RPMI8226 (cell line): ENCODE measurements at regions not wholly inside any gene's neighbourhood (a gene's known extent, or its start where the extent isn't known, plus 50 kb on each side); places are given as distances from the start of the nearest gene placed in this dataset.
A peak's percentile ranks its signal among the peaks of the same experiment; 100 is the strongest.
"Not testable (repeated sequence)": the region's sequence is repeated elsewhere in the genome, so short reads cannot be mapped to it uniquely, and the experiment has no call there.

Source experiments
- DNase-seq: peaks from one replicate; pipeline ENCODE4 v3.0.0-alpha.2; 2015

DNA sequence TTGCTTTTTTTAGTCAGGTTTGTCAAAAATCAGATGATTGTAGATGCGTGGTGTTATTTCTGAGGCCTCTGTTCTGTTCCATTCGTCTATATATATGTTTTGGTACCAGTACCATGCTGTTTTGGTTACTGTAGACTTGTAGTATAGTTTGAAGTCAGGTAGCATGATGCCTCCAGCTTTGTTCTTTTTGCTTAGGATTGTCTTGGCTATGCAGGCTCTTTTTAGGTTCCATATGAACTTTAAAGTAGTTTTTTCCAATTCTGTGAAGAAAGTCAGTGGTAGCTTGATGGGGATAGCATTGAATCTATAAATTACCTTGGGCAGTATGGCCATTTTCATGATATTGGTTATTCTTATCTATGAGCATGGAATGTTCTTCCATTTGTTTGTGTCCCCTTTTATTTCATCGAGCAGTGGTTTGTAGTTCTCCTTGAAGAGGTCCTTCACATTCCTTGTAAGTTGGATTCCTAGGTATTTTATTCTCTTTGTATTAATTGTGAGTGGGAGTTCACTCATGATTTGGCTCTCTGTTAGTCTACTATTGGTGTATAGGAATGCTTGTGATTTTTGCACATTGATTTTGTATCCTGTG, 70.1 kb upstream of the TOP3B start:
- DNase-seq = not testable (repeated sequence)

DNA sequence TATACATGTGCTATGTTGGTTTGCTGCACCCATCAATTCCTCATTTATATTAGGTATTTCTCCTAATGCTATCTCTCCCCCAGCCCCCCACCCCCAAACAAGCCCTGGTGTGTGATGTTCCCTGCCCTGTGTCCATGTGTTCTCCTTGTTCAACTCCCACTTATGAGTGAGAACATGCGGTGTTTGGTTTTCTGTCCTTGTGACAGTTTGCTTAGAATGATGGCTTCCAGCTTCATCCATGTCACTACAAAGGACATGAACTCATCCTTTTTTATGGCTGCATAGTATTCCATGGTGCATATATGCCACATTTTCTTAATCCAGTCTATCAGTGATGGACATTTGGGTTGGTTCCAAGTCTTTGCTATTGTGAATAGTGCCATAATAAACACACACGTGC, 68.4 kb upstream of the TOP3B start:
- DNase-seq = not testable (repeated sequence)

DNA sequence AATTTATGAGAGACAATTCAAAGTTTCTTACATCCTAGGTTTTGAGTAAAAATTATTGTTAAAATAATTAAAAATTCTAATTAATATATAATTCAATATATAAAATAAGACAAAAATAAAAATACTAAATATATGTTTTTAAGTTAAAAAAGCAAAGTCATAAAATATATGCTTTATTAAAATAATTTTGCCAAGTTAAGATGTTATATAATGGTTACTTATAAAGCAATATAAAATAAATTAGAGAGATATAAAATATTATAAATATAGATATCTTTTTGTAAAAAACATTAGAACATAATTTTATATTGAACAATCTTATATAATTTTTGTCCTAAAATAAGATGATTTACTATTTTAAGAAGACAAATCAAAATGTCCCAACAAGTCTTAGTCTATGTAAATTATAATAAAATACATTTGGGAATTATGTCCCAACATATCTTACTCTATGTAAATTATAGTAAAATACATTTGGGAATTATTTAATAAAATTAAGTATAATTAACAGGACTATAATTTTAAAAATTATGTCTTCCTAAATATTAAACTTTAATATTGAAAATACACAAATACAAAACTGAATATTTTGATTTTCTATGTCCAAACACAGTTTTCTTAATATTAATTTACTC, 67.7 kb upstream of the TOP3B start:
- no peak for DNase-seq

DNA sequence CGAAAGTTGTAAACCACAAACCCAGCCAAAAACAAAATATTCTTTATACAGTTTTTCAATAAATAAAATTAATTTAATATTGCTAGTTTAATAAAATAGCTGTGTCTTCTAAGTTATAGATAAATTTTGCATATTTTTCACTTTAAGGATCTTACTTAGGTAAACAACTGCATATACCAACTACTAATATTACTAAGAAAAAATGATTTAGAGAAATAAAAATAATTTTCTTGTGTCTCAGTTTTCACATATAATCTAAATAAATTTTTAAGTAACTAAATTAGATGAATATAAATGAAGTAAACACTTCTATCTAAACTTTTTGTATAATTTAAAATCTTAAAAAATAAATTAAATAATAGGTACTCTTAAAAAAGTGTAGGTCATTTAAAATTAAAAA, 67.1 kb upstream of the TOP3B start:
- no peak for DNase-seq

DNA sequence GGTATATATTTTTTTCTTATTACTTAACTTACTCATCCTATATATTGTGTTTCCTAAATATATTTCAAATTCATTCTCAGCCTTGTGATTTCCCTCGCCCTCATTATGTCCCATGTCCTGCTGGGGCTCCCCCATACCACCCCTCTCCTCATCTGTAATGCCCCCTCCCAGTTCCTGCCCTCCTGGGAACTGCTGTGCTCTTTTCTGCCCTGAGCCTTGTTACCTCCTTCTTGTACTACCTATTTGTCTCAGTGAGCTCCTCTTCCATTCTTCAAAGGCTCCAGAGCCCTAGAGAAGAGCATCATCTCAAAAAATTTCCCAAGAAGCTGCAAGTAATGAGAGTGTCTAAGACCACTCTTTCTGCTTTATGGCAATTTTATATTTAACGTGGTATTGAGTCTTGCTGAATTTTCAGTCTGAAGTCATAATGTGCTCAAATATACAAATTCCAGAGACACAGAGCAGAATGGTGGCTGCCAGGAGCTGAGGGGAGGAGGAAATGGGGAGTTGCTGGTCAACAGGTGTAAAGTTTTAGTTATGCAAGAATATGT, 66.5 kb upstream of the TOP3B start:
- no peak for DNase-seq

DNA sequence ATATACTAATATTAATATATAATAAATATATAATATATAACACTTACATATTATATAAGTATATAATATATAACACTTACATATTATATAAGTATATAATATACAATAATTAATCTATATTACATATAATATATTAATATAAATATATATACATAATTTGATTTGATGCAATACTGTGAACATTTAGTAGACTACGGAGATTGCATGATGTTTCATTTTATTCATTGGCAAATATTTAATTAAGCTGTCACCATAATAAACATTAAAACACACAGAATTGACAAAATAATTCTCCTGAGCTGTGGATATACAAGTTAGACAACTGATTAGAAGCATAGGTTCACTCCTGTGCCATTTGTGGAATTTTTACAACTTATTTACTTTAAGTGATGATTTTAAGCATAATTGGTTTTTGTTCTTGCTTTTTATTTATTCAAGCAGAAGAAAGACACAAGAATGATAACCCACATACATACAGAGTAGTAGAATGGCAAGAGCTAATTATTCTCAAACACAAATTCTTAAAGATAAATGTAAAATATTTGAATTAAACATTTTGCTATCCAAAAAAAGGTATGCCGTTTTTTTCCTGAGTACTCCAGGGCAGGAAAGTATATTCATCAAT, 65.8 kb upstream of the TOP3B start:
- no peak for DNase-seq

DNA sequence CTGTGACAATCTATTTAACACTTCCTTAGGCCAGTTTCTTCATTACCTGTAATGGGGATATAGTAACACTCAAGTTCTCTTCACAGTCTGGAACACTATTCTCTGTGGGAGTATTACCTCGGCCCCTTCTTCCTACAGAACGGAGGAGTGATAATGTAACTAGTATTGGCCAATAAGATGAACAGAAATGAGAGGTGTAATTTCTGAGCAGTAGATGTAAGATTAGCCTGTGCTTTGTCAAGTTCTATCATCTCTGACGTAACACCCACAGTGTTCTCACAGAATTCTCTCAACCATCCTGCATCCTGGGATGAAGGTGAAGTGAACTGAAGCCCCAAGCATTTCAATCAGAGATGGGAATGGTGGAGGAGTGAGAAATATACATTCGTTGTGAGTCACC, 65.2 kb upstream of the TOP3B start:
- no peak for DNase-seq

DNA sequence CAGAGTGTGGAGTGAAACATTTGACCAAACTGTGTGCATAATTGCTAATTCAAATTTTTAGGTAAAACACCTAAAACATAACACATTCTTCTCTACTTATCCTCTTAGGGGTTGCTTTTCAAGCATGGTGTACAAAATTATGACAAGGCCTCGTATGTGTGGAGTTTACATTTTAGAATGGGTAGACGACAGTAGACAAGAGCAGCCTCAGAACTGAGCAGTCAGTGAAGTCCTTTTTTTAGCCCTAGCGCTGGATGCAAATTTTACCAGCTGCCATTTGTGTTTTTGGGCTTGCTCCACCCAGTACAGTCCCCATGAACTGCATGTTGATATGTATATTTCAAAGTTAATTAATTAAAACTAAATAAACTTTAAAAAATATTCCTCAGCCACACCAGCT, 64.7 kb upstream of the TOP3B start:
- no peak for DNase-seq

DNA sequence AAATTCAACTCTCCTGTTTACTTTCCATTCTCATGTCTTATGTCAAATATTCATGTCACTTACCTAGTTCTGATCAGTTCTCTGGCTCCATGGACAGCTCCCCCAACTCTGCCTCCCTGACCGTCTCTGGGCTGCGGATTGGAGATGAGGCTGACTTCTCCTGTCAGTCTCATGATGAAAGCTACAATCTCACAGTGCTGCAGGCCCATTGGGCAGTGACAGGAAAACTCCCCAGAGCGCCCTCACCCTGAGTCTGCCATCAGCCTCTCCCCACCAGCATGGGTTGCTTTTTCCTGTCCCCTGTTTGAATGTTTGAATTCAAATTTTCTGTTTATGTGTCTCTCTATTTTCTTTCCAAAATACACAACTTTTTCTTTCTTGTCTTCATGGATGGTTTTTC, 63.8 kb upstream of the TOP3B start:
- no peak for DNase-seq

DNA sequence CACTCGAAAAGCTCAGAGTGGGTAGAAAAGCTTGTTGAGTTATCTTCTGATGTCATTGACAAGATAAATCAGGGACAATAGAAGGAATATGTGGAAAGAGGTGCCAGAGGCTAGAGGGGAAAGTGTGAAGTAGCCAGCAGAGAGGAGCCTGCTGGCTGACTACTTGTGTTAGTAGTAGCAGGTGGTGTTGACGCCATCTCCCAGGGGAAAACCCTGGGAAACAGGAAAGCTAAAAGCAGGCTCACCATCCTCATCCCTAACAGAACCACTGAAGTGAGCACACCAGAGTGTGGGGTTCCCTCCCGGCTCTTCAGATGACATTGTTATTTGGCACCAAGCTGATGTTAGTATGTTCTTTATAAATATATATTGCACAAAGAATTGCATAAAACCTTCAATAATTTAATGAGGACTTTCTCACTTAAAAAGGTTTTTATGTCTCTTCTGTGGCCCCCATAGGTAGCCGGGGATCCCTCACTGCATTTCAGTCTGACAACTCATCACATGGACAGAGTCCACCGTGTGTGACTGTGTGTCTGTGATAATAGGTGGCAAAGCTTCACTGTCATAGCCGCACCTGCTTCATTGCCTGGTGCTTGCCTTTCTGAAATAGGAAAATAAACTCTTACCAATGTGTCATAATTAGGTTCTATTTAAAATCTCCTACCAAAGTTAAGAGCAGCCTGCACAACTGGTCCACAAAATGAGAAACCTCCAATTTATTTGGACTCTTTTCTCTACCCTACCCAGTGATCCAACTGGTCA, 63.2 kb upstream of the TOP3B start:
- no peak for DNase-seq

DNA sequence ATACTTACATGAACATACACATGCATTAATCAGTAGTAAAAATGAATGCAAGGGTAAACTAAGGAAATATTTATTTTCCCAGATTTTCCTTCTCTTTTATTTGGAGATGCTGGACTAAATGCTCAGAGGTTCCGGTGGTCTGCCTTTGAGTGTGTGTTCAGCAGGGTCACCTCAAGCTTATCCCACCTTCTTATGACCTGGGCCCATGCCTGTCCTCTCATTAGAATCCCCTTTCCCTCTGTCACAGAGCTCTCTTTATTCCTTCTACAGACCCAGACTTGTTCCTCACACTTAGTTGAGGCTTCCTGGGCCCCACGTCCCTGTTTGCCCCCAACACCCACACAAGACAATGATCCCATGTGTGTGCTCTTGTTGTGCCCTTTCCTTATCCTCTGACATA, 61.6 kb upstream of the TOP3B start:
- no peak for DNase-seq

DNA sequence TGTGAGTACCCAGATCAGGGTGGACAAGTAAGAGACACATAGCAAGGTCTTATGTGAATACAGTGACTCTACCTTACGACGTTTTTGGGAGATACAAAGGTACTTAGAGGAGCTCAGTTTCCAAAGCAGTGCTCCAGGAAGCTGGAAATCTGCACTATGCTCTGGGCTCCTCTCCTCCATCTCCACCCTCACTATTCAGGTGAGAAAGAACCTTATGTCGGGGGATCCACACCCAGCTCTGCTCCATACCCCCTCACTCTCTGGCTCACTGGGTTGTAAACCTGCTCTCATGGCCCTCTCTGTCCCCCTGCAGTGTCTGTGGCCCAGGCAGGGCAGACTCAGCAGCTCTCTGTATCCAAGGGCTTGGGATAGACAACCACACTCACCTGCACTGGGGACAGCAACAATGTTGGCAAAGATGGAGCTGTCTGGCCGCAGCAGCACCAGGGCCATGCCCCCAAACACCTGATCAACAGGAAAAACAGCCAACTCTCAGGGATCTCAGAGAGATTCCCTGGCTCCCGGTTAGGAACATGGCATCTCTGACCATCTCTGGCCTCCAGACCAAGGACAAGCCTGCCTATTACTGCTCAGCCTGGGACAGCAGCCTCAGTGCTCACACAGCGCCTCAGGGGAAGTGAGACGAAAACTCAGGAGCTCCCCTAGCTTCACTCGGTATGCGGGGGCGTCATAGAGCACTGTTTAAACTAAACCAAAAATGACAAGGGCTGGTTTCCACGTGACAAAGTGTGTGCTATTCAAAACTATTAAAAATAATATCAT, 60.9 kb upstream of the TOP3B start:
- DNase-seq = no peak

DNA sequence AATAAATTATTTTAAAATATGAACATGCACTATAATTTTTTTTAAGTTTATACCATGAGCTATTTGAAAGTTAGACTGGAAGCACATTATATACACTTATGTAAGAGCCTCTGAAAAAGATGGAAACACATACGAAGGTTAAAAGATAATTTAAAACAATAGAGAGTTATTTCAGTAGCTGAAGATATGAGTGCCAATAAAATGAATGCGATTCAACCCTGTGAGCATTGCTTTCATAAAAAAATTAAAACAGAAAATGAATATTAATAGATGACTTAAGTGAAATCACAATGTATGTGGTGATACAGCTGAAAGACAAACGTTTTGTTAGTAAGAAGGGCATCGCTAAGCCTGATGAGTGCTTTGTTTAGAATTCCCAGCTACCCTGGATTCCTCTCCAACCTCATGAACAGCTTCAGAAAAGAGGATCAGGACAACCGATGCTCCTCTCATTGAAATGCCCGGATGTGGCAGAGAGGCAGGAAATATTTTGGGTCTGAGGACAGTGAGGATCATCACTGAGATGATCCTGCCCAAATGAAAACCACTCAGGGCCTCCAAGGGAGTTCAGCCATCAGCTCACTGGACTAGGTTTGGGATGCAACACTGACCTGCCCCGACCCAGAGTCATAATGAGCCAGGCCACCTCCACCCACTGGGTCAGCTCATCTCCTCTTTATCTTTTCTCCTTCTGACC, 60.2 kb upstream of the TOP3B start:
- no peak for DNase-seq

DNA sequence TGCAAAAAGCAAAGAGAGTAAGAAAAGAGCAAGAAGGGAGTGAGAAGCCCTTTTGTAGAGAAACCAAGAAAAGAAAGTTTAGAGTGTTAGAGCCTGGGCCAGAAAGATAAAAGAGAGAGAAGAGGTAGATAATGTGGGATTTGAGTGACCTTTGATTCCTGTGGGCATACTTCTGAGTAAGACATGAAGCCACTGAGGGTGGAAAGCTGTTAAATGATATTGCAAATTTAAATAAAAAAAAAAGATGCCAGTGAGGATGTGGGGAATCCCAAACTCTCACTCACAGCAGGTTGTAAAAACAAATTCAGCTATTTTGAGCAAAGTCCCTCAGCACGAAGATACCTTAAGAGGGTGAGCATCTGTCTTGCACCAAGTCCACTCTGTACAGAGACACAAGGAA, 59.4 kb upstream of the TOP3B start:
- DNase-seq = no peak

DNA sequence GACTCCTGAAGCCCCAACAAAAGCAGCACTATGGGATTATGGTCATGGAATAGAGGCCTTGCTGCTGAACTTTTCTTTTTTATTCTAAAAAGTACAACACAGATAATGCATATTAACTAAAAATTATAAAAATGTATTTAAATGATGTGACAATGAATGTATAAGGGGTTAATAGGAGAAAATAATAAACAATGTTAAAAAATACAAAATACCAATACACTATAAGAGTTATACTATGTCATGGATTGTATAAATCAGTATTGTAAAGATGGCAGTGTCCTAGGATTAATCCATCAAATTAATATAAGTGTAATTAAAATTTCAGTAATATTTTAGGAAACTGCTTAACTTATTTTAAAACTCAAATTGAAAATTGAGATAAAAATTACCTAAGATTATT, 58.3 kb upstream of the TOP3B start:
- no peak for DNase-seq

DNA sequence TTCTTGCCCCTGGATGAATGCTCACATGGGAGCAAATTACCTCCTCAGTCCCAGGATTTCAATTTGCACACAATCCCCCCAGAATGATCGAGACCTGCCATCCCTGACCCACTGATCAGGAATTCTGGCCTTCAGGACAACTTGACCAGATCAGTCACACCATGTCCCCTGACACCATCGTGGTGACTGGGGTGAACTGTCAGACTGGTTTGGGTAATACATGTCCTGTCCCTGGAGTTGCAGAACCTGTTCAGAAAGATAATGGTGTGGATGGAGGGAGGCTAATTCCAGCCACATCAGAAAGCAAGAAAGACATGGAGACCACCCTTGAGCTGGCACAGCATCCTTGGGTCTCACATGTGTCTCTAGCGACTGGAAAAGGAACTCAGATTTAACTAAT, 57.9 kb upstream of the TOP3B start:
- DNase-seq = no peak

DNA sequence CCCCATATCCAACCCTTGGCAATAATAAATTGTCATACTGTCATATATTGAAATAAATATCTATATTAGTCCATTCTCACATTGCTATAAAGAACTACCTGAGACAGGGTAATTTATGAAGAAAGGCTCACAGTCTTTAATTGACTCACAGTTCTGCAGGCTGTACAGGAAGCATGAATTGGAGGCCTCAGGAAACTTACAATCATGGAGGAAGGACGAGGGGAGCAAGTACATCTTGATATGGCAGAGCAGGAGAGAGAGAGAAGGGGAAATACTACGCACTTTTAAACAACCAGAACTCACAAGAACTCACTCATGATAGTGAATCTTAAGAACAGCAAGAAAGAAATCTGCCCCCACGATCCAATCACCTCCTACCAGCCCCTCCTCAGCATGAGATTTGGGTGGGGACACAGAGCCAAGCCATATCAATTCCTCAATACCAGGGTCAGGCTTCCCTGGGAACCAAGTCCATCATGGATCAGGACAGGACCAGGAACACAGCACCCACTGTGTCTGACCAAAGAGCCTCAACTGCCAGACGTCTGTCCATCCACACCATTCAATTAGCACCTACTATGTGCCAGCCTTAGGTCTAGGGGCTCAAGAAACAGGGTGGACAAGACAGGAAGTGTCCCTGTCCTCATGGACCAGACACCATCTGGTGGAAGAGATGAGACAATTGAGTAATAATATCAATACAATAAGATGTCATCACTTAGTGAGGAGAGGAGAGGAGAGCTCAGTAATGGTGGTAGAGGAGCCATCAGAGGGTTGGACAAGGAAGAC, 56.9 kb upstream of the TOP3B start:
- no peak for DNase-seq

DNA sequence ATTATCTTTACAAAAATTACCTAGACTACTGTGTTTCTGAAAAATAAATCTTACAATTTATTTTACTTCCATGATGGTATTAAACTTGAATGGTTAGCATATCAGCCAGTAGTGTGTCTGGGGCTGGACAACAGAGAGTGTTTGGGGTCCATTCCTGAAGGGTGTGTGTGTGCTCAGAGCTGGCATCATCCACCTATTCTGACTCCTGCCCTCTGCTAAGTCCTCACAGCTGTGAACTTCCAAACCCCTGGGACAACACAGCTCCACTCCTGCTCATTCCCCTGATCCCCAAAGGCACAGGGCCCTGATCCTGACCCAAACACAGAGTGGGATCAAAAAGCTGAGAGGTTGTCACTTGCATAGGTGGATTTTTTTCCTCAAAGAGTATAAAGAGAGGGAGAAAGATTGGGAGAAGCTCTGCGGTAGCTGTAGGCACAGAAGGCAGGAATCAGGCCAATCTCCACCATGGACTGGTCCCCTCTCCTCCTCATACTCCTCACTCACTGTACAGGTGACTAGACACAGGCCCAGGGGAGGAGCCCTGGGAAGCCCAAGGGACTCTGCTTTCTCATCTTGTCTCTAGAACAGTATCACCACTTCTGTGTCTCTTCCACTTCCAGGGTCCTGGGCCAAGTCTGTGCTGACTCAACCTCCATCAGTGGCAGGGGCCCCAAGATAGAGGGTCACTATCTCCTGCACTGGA, 55.7 kb upstream of the TOP3B start:
- no peak for DNase-seq

DNA sequence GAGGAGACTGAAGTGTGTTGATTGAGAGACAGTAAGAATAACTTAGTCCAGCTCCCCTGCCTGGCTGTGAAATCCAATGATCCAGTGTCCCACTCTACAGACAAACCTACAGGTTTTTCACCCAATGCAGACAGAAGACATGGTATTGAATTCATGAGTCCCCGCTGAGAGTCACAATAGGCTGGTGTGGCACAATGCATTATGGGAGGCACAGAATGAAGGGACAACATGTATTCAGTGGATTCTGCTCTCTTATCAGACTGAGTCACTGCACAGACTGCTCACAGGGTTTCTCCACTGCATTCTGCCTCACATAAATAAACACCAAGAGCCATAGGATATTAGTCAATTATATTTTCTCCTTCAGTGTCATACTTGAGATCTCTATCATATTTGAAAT, 55.2 kb upstream of the TOP3B start:
- no peak for DNase-seq

DNA sequence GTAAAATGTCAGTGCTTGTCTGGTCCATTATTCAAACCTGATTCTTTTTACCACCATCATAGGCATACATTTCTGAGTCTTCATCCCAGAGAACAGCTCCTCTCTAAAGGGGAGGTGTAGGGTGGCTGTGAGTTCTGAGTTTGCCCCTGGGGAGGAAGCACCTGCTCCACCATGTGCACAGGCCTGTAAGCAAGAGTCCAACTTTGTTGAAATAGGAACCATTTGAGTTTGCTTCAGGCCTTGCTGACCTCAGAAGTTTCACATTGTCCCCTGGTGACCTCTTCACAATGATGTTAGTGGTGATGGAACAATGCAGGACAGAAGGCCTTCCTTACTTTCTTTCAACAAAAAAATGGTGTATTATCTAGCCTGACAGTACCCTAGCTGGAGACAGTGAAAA, 54.6 kb upstream of the TOP3B start:
- DNase-seq = peak; percentile 53

DNA sequence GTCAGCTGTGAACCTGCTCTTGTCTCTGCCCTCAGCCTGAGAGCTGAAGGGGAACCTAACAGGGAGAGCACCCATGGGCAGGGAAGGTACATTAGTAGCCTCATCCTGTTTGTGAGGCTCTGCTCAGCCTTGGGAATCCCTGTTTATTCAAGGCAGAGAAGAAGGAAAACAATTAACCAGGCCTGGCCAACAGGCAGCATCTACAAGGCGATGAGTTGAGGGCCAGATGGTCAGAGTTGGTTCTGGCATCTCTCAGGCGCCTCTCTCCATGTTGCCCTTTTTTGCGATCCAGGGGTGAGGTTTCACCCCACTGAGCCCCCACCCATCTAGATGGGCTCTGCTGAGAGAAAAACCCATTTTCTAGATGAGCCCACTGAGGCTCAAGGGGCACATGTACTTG, 54.0 kb upstream of the TOP3B start:
- no peak for DNase-seq
